Lower leg skin (tissue), 4 donors: ENCODE measurements at regions not wholly inside any gene's neighbourhood (a gene's known extent, or its start where the extent isn't known, plus 50 kb on each side); places are given as distances from the start of the nearest gene placed in this dataset.

ENCODE experiments used
- DNase-seq, 2 donors: peaks; one replicate each; pipeline ENCODE4 v3.0.0-alpha.2; 2019; ENCODE audit warnings: low spot score in 2 of 2
- H3K4me3 ChIP-seq: fragments of 200-600 bp; sonication (generic); 2 replicates; pipeline ENCODE4 v1.5.1; 2017; ENCODE audit warnings: mild to moderate bottlenecking, low read depth; ENCODE audit not compliant: poor library complexity, severe bottlenecking
- CTCF ChIP-seq, 3 donors: fragments of 450-650 bp; IDR thresholded peaks; one replicate each; pipeline ENCODE4 v1.5.1; 2016; ENCODE audit warnings: antibody characterized with exemption in 3 of 3, mild to moderate bottlenecking in 3 of 3, moderate library complexity in 2 of 3
- POLR2A ChIP-seq, 2 donors: fragments of 450-650 bp; IDR thresholded peaks; one replicate each; pipeline ENCODE4 v1.6.1; 2016 to 2017; ENCODE audit warnings: antibody characterized with exemption in 2 of 2, mild to moderate bottlenecking in 1 of 2, moderate library complexity in 1 of 2
- WGBS, 2 donors: methylation state at CpG; one replicate each; pipeline ENCODE4 v1.1.5; 2018; 5-methylcytosine and 5-hydroxymethylcytosine counted together
- intact Hi-C: fragments of 100-400 bp; cut with DNase I; formaldehyde crosslinking; loops from one replicate; pipeline ENCODE4 v1.15.0; 2023; ENCODE audit warnings: low total_unique reads

GRCh38 chr17:21525464-21526130 lies 149.4 kb downstream of the KCNJ12 start:
- no peak for TF ChIP-seq CTCF (IDR thresholded peaks at IDR 0.05)
- no peak for TF ChIP-seq POLR2A (IDR thresholded peaks at IDR 0.05)
- 72 to 79% methylated on average over 8 of the region's 8 CpGs for WGBS, 2 donors
- DNase-seq, result peak in 1 of 2 donors; percentile 40
- intact Hi-C loops, result no loop called here
- H3K4me3 ChIP-seq, result no peak overlapping the region

- TF ChIP-seq CTCF (IDR thresholded peaks at IDR 0.05) (no peak), POLR2A (IDR thresholded peaks at IDR 0.05) (no peak)
- 83 to 90% methylated on average over 9 of the region's 9 CpGs for WGBS, 2 donors
Observed at GRCh38 chr17:21528031-21528695, 152.0 kb downstream of the KCNJ12 start.

GRCh38 chr17:21530311-21530710 lies 154.2 kb downstream of the KCNJ12 start:
- DNase-seq, result no peak
- 38 to 40% methylated on average over 5 of the region's 5 CpGs for WGBS, 2 donors
- H3K4me3 ChIP-seq, result no peak overlapping the region
- TF ChIP-seq CTCF (IDR thresholded peaks at IDR 0.05) (no peak), POLR2A (IDR thresholded peaks at IDR 0.05) (no peak)
- intact Hi-C loops, result no loop called here

More at GRCh38 chr17:21528031-21528695, 152.0 kb downstream of the KCNJ12 start:
- intact Hi-C loops, result no loop called here
- H3K4me3 ChIP-seq, result no peak overlapping the region
- peak in 1 of 2 donors; percentile 36 for DNase-seq

- intact Hi-C loops, result no loop called here
- H3K4me3 ChIP-seq, result no peak overlapping the region
- WGBS, 2 donors, result 84 to 91% methylated on average over 9 of the region's 9 CpGs
- no peak for DNase-seq
- TF ChIP-seq CTCF (IDR thresholded peaks at IDR 0.05), result no peak
- TF ChIP-seq POLR2A (IDR thresholded peaks at IDR 0.05), result no peak
Observed at GRCh38 chr17:21530841-21531240, 154.7 kb downstream of the KCNJ12 start.

GRCh38 chr17:21532763-21533385 lies 156.7 kb downstream of the KCNJ12 start:
- no peak overlapping the region for H3K4me3 ChIP-seq
- whole genome bisulfite sequencing, 2 donors, result 79 to 81% methylated on average over 9 of the region's 9 CpGs
- intact Hi-C loops, result no loop called here
- TF ChIP-seq CTCF (IDR thresholded peaks at IDR 0.05), result no peak
- DNase-seq, result no peak
